DND-41 (cell line): ENCODE measurements at regions not wholly inside any gene's neighbourhood (a gene's known extent, or its start where the extent isn't known, plus 50 kb on each side); places are given as distances from the start of the nearest gene placed in this dataset.

Experiments
- ATAC-seq: fragments of 200-7000 bp; cut with Tn5 transposase; 3 replicates; pipeline ENCODE4 v1.9.1; 2021; ENCODE audit warnings: low read depth; ENCODE audit not compliant: insufficient read depth
- DNase-seq: peaks from one replicate; pipeline ENCODE4 v3.0.0-alpha.2; 2020
- H2AFZ ChIP-seq: 2 replicates; pipeline ENCODE4 v1.6.0; 2012; ENCODE audit warnings: low read depth, low read length
- H3K27ac ChIP-seq: 2 replicates; pipeline ENCODE4 v1.5.1; 2012; ENCODE audit warnings: low read length, inconsistent platforms
- H3K27me3 ChIP-seq: fragments of 200-600 bp; sonication (generic); 2 replicates; pipeline ENCODE4 v1.6.0; 2012; ENCODE audit warnings: low read length, mild to moderate bottlenecking, inconsistent platforms; ENCODE audit not compliant: insufficient read depth, poor library complexity
- H3K36me3 ChIP-seq: 2 replicates; pipeline ENCODE4 v1.5.1; 2012; ENCODE audit warnings: low read length, inconsistent platforms; ENCODE audit not compliant: insufficient read depth
- H3K4me1 ChIP-seq: 2 replicates; pipeline ENCODE4 v1.5.1; 2012; ENCODE audit warnings: mild to moderate bottlenecking, low read length; ENCODE audit not compliant: insufficient read depth
- H3K4me2 ChIP-seq: 2 replicates; pipeline ENCODE4 v1.6.0; 2012; ENCODE audit warnings: mild to moderate bottlenecking, moderate library complexity, low read length, inconsistent platforms; ENCODE audit not compliant: insufficient read depth
- H3K4me3 ChIP-seq, 2 experiments: fragments of 200-600 bp in 1 of 2; shearing (Covaris generic) in 1 of 2; 2 replicates each; pipeline ENCODE4 v1.5.1; 2012 to 2016; ENCODE audit warnings: inconsistent platforms in 2 of 2, low read length in 2 of 2, mild to moderate bottlenecking in 2 of 2, low read depth in 1 of 2, moderate library complexity in 1 of 2
- H3K79me2 ChIP-seq: 2 replicates; pipeline ENCODE4 v1.6.0; 2012; ENCODE audit warnings: low read length, inconsistent platforms; ENCODE audit not compliant: insufficient read depth
- H3K9ac ChIP-seq: 2 replicates; pipeline ENCODE4 v1.6.0; 2012; ENCODE audit warnings: low read depth, mild to moderate bottlenecking, inconsistent platforms, low read length, moderate library complexity
- H3K9me3 ChIP-seq: 2 replicates; pipeline ENCODE4 v1.5.1; 2012; ENCODE audit warnings: low read length, moderate library complexity, mild to moderate bottlenecking, inconsistent platforms; ENCODE audit not compliant: insufficient read depth, severe bottlenecking
- H4K20me1 ChIP-seq: 2 replicates; pipeline ENCODE4 v1.6.0; 2012; ENCODE audit warnings: low read length; ENCODE audit not compliant: insufficient read depth
- EZH2 ChIP-seq: IDR thresholded peaks from 3 replicates; pipeline ENCODE4 v1.6.1; 2012; ENCODE audit warnings: borderline replicate concordance, low read depth, mild to moderate bottlenecking, moderate library complexity, low read length, inconsistent platforms; ENCODE audit not compliant: severe bottlenecking
- TF ChIP-seq, protein P1 (sequence below): IDR thresholded peaks from 2 replicates; pipeline ENCODE4 v1.5.1; 2012; ENCODE audit warnings: borderline replicate concordance, low read length, moderate library complexity, mild to moderate bottlenecking; ENCODE audit not compliant: poor library complexity, severe bottlenecking; ENCODE audit errors: extremely low read depth

DNA sequence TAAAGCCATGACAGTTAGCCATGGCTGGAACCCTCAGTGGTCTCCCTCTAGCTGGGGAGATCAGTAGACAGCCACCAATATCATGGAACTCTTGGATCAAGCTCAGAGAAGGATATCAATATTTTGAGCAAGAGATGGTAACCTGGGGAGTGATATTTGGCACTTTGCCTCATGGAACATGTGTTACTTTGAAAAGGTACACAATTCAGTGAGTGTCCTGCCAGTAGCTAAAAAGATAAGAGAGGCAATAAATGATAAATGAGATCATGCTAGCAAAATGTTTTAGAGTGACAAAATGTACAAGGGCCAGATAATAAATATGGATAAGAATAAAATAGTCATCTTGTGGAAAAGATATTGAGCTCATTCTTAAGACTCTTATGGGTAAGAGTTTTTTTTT, 1618.7 kb downstream of the OLFM4 start:
- no peak for ATAC-seq
- no peak for TF ChIP-seq EZH2
- TF ChIP-seq, protein P1, sequence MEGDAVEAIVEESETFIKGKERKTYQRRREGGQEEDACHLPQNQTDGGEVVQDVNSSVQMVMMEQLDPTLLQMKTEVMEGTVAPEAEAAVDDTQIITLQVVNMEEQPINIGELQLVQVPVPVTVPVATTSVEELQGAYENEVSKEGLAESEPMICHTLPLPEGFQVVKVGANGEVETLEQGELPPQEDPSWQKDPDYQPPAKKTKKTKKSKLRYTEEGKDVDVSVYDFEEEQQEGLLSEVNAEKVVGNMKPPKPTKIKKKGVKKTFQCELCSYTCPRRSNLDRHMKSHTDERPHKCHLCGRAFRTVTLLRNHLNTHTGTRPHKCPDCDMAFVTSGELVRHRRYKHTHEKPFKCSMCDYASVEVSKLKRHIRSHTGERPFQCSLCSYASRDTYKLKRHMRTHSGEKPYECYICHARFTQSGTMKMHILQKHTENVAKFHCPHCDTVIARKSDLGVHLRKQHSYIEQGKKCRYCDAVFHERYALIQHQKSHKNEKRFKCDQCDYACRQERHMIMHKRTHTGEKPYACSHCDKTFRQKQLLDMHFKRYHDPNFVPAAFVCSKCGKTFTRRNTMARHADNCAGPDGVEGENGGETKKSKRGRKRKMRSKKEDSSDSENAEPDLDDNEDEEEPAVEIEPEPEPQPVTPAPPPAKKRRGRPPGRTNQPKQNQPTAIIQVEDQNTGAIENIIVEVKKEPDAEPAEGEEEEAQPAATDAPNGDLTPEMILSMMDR, result no peak
- H3K27ac ChIP-seq, result no peak overlapping the region
- H3K27me3 ChIP-seq, result no peaks in the 10 kb centered on the region
- DNase-seq, result no peak
- no peaks in the 10 kb centered on the region for H4K20me1 ChIP-seq
- no peaks in the 10 kb centered on the region for H3K79me2 ChIP-seq
- no peaks in the 10 kb centered on the region for H3K9me3 ChIP-seq
- H3K4me1 ChIP-seq, result no peaks in the 10 kb centered on the region
- no peak overlapping the region for H2AFZ ChIP-seq
- H3K36me3 ChIP-seq, result no peaks in the 10 kb centered on the region
- H3K4me2 ChIP-seq, result no peak overlapping the region
- no peak overlapping the region for H3K9ac ChIP-seq
- H3K4me3 ChIP-seq, result no peak overlapping the region

GRCh38 chr13:54657588-54657987, 1629.0 kb downstream of the OLFM4 start:
- Histone ChIP-seq H3K9ac (no peak overlapping the region), H3K4me3 (no peak overlapping the region), H3K4me1 (no peaks in the 10 kb centered on the region), H3K36me3 (no peaks in the 10 kb centered on the region), H3K27me3 (no peaks in the 10 kb centered on the region), H3K4me2 (no peak overlapping the region), H4K20me1 (no peaks in the 10 kb centered on the region), H3K27ac (no peak overlapping the region), H3K9me3 (peaks cover 3% of the 10 kb centered on the region), H3K79me2 (no peaks in the 10 kb centered on the region), H2AFZ (no peak overlapping the region)
- DNase-seq, result no peak
- TF ChIP-seq, protein P1, result no peak
- no peak for TF ChIP-seq EZH2
- no peak for ATAC-seq

DNA sequence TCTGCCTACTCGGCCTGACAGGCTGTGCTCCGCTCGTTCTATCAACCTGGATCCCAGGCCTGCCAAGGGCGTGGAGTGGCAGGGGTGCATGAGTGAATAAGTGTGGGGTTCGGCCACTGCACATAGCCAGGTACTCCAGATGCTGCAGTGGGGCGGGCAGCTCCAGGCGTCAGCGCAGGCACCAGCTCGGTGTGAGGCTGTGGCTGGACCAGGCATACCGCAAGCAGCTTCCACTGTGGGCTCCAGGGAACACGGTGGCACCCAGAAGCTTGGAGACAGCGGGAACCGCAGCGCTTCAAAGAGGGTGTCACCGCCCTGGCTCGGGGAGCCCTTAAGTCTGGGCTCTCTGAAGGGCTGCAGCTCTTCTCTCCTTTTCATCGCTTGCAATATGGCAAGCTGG, 1630.2 kb downstream of the OLFM4 start:
- Histone ChIP-seq H3K4me1 (no peaks in the 10 kb centered on the region), H4K20me1 (no peaks in the 10 kb centered on the region), H3K4me2 (no peak overlapping the region), H3K9ac (no peak overlapping the region), H3K27me3 (no peaks in the 10 kb centered on the region), H3K36me3 (no peaks in the 10 kb centered on the region), H3K4me3 (no peak overlapping the region), H3K27ac (no peak overlapping the region), H2AFZ (no peak overlapping the region), H3K9me3 (peaks cover 3% of the 10 kb centered on the region), H3K79me2 (no peaks in the 10 kb centered on the region)
- ATAC-seq (no peak), DNase-seq (no peak)
- no peak for TF ChIP-seq EZH2
- TF ChIP-seq, protein P1, result no peak

- H2AFZ ChIP-seq, result no peak overlapping the region
- H3K4me3 ChIP-seq, result no peak overlapping the region
- H3K4me2 ChIP-seq, result no peak overlapping the region
- DNase-seq (no peak), ATAC-seq (no peak)
- TF ChIP-seq EZH2, result no peak
- TF ChIP-seq, protein P1, result no peak
- H3K79me2 ChIP-seq, result no peaks in the 10 kb centered on the region
- H3K27ac ChIP-seq, result no peak overlapping the region
- no peaks in the 10 kb centered on the region for H3K27me3 ChIP-seq
- no peak overlapping the region for H3K9ac ChIP-seq
- H4K20me1 ChIP-seq, result no peaks in the 10 kb centered on the region
- no peaks in the 10 kb centered on the region for H3K36me3 ChIP-seq
- H3K9me3 ChIP-seq, result peaks cover 3% of the 10 kb centered on the region
- H3K4me1 ChIP-seq, result no peaks in the 10 kb centered on the region
These were observed 1631.7 kb downstream of the OLFM4 start for GRCh38 chr13:54660277-54660676.
